ENCODE measurements at regions not wholly inside any gene's neighbourhood (a gene's known extent, or its start where the extent isn't known, plus 50 kb on each side); places are given as distances from the start of the nearest gene placed in this dataset.
"Not testable (repeated sequence)": the region's sequence is repeated elsewhere in the genome, so short reads cannot be mapped to it uniquely, and the experiment has no call there.

GRCh38 chr20:17873410-17874270 lies 95.0 kb downstream of the SNX5 start:
- no peak for DNase-seq (ENCODE audit: low spot score)

- no peak for DNase-seq (ENCODE audit: low spot score)
Observed at GRCh38 chr20:17872959-17873358, 95.6 kb downstream of the SNX5 start.

- no peak for DNase-seq (ENCODE audit: low spot score)
Observed at GRCh38 chr20:17872434-17872833, 96.2 kb downstream of the SNX5 start.

GRCh38 chr20:17871886-17872285 lies 96.7 kb downstream of the SNX5 start:
- peak; percentile 32 for DNase-seq (ENCODE audit: low spot score)

GRCh38 chr20:17871181-17871580 lies 97.4 kb downstream of the SNX5 start:
- no peak for DNase-seq (ENCODE audit: low spot score)

GRCh38 chr20:17870086-17870740 lies 98.4 kb downstream of the SNX5 start:
- no peak for DNase-seq (ENCODE audit: low spot score)

- DNase-seq (ENCODE audit: low spot score): no peak
Observed at GRCh38 chr20:17869295-17869994, 99.1 kb downstream of the SNX5 start.

GRCh38 chr20:17868700-17869231 lies 99.8 kb downstream of the SNX5 start:
- no peak for DNase-seq (ENCODE audit: low spot score)

GRCh38 chr20:17868151-17868550 lies 100.4 kb downstream of the SNX5 start:
- DNase-seq (ENCODE audit: low spot score): no peak

- no peak for DNase-seq (ENCODE audit: low spot score)
Observed at GRCh38 chr20:17867131-17867925, 101.3 kb downstream of the SNX5 start.

GRCh38 chr20:17866234-17867001 lies 102.2 kb downstream of the SNX5 start:
- no peak for DNase-seq (ENCODE audit: low spot score)

GRCh38 chr20:17863577-17864292 lies 104.9 kb downstream of the SNX5 start:
- DNase-seq (ENCODE audit: low spot score): no peak

GRCh38 chr20:17863209-17863576 lies 105.4 kb downstream of the SNX5 start:
- no peak for DNase-seq (ENCODE audit: low spot score)

- DNase-seq (ENCODE audit: low spot score): no peak
Observed at GRCh38 chr20:17862171-17862570, 106.4 kb downstream of the SNX5 start.

GRCh38 chr20:17861620-17862019 lies 107.0 kb downstream of the SNX5 start:
- not testable (repeated sequence) for DNase-seq (ENCODE audit: low spot score)

GRCh38 chr20:17860301-17861197 lies 108.0 kb downstream of the SNX5 start:
- no peak for DNase-seq (ENCODE audit: low spot score)

GRCh38 chr20:17859616-17860232 lies 108.9 kb downstream of the SNX5 start:
- DNase-seq (ENCODE audit: low spot score): no peak

GRCh38 chr20:17859002-17859615 lies 109.5 kb downstream of the SNX5 start:
- DNase-seq (ENCODE audit: low spot score): no peak
